C4-2B (cell line): ENCODE measurements at regions not wholly inside any gene's neighbourhood (a gene's known extent, or its start where the extent isn't known, plus 50 kb on each side); places are given as distances from the start of the nearest gene placed in this dataset.

ENCODE experiments used
- H3K27ac ChIP-seq: fragments of 450-650 bp; 2 replicates; pipeline ENCODE4 v1.5.1; 2017
- ZFX ChIP-seq: fragments of 450-650 bp; IDR thresholded peaks from 2 replicates; pipeline ENCODE4 v1.6.1; 2017
- TF ChIP-seq, protein P1 (sequence below): fragments of 450-650 bp; conservative IDR thresholded peaks from 2 replicates; pipeline ENCODE4 v1.5.1; 2017; ENCODE audit warnings: mild to moderate bottlenecking

- TF ChIP-seq ZFX: no peak
- TF ChIP-seq, protein P1, sequence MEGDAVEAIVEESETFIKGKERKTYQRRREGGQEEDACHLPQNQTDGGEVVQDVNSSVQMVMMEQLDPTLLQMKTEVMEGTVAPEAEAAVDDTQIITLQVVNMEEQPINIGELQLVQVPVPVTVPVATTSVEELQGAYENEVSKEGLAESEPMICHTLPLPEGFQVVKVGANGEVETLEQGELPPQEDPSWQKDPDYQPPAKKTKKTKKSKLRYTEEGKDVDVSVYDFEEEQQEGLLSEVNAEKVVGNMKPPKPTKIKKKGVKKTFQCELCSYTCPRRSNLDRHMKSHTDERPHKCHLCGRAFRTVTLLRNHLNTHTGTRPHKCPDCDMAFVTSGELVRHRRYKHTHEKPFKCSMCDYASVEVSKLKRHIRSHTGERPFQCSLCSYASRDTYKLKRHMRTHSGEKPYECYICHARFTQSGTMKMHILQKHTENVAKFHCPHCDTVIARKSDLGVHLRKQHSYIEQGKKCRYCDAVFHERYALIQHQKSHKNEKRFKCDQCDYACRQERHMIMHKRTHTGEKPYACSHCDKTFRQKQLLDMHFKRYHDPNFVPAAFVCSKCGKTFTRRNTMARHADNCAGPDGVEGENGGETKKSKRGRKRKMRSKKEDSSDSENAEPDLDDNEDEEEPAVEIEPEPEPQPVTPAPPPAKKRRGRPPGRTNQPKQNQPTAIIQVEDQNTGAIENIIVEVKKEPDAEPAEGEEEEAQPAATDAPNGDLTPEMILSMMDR: peak; percentile 85
- H3K27ac ChIP-seq: no peak overlapping the region; the same call in 1 of the 2 replicates
Measured at GRCh38 chr3:66822186-66823008, 175.7 kb upstream of the KBTBD8 start.

- no peak for TF ChIP-seq ZFX
- TF ChIP-seq, protein P1: no peak
- H3K27ac ChIP-seq: no peak overlapping the region
Measured at GRCh38 chr3:66823009-66823397, 175.1 kb upstream of the KBTBD8 start.

- no peak overlapping the region for H3K27ac ChIP-seq
Measured at GRCh38 chr3:66823532-66823931, 174.6 kb upstream of the KBTBD8 start.

DNA sequence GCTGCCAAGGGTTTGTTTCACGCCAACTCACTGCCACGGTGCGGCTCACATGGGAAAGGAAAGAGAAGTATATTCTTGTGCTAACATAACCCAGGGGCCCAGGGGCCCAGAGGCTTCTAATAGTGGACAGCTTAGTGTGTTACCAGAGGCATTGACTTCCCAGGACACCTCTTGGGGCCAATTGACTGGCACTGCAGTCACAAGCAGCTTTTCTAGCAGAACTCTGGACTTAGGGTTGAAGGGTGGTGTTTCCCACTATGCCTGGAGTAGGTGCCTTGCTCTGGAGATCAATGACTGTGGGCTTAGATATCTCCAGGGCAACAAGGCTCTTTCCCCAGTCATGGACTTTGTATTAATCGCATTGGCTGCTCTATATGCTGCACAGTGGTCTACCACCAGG lies 172.7 kb upstream of the KBTBD8 start:
- no peak overlapping the region for H3K27ac ChIP-seq
- TF ChIP-seq ZFX: no peak
- TF ChIP-seq, protein P1: no peak

More at GRCh38 chr3:66823532-66823931, 174.6 kb upstream of the KBTBD8 start:
- TF ChIP-seq, protein P1: no peak
- no peak for TF ChIP-seq ZFX

GRCh38 chr3:66827726-66828125 lies 170.4 kb upstream of the KBTBD8 start:
- TF ChIP-seq ZFX: no peak
- TF ChIP-seq, protein P1: no peak

DNA sequence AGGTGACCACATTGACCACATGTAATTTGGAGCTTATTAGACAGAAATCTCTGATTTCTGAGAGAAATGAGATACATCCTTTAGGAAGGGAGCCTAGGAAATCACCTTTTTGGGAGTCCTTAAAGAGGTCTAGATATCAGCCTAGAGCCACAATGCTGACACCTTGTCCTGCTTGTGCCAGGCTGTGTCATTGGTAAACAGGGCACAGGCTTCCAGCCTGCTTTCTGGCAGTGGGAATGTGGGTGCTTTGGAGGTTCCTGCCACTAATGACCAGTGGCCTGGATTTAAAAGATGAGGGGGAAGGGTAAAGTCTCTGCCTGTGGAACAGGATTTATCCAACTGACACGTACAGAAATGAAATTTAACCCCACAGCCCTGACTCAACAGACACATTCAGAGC lies 169.8 kb upstream of the KBTBD8 start:
- H3K27ac ChIP-seq: 0 out of 2 replicates have a peak overlapping the region, but pooled peaks have one; percentile 4
- no peak for TF ChIP-seq ZFX
- TF ChIP-seq, protein P1: no peak

More at GRCh38 chr3:66827726-66828125, 170.4 kb upstream of the KBTBD8 start:
- H3K27ac ChIP-seq: no peak overlapping the region

GRCh38 chr3:66830301-66830700 lies 167.8 kb upstream of the KBTBD8 start:
- peak overlapping the region; percentile 25; the same call in 1 of the 2 replicates for H3K27ac ChIP-seq
- TF ChIP-seq ZFX: no peak
- TF ChIP-seq, protein P1: no peak
